ENCODE measurements at regions not wholly inside any gene's neighbourhood (a gene's known extent, or its start where the extent isn't known, plus 50 kb on each side); places are given as distances from the start of the nearest gene placed in this dataset.

- DNase-seq (ENCODE audit: low spot score), result no peak
Observed at GRCh38 chr6:139790527-139790926, 416.1 kb upstream of the CITED2 start.

GRCh38 chr6:139784222-139784769 lies 409.8 kb upstream of the CITED2 start:
- no peak for DNase-seq (ENCODE audit: low spot score)

- DNase-seq (ENCODE audit: low spot score), result no peak
Observed at GRCh38 chr6:139779988-139780774, 405.7 kb upstream of the CITED2 start.

- peak; percentile 10 for DNase-seq (ENCODE audit: low spot score)
Observed at GRCh38 chr6:139778688-139779087, 404.2 kb upstream of the CITED2 start.

- no peak for DNase-seq (ENCODE audit: low spot score)
Observed at GRCh38 chr6:139778106-139778505, 403.7 kb upstream of the CITED2 start.

- DNase-seq (ENCODE audit: low spot score), result no peak
Observed at GRCh38 chr6:139777202-139777970, 402.9 kb upstream of the CITED2 start.

GRCh38 chr6:139776041-139776440 lies 401.6 kb upstream of the CITED2 start:
- DNase-seq (ENCODE audit: low spot score), result no peak

- no peak for DNase-seq (ENCODE audit: low spot score)
Observed at GRCh38 chr6:139768196-139768595, 393.7 kb upstream of the CITED2 start.

GRCh38 chr6:139766796-139767195 lies 392.3 kb upstream of the CITED2 start:
- DNase-seq (ENCODE audit: low spot score), result no peak

- peak; percentile 66 for DNase-seq (ENCODE audit: low spot score)
Observed at GRCh38 chr6:139765825-139766285, 391.4 kb upstream of the CITED2 start.

- DNase-seq (ENCODE audit: low spot score), result peak; percentile 94
Observed at GRCh38 chr6:139764498-139764986, 390.1 kb upstream of the CITED2 start.

GRCh38 chr6:139763468-139764210 lies 389.2 kb upstream of the CITED2 start:
- DNase-seq (ENCODE audit: low spot score), result peak; percentile 60

GRCh38 chr6:139762587-139763031 lies 388.2 kb upstream of the CITED2 start:
- no peak for DNase-seq (ENCODE audit: low spot score)

GRCh38 chr6:139760128-139760527 lies 385.7 kb upstream of the CITED2 start:
- no peak for DNase-seq (ENCODE audit: low spot score)

- DNase-seq (ENCODE audit: low spot score), result no peak
Observed at GRCh38 chr6:139759086-139759485, 384.6 kb upstream of the CITED2 start.

GRCh38 chr6:139758209-139758611 lies 383.8 kb upstream of the CITED2 start:
- DNase-seq (ENCODE audit: low spot score), result no peak

- DNase-seq (ENCODE audit: low spot score), result no peak
Observed at GRCh38 chr6:139757784-139758183, 383.3 kb upstream of the CITED2 start.

- peak; percentile 26 for DNase-seq (ENCODE audit: low spot score)
Observed at GRCh38 chr6:139756381-139756780, 381.9 kb upstream of the CITED2 start.

- no peak for DNase-seq (ENCODE audit: low spot score)
Observed at GRCh38 chr6:139754898-139755775, 380.7 kb upstream of the CITED2 start.

GRCh38 chr6:139753198-139753861 lies 378.9 kb upstream of the CITED2 start:
- no peak for DNase-seq (ENCODE audit: low spot score)

Data from kidney capillary endothelial cell (primary cell).